Mucosa of descending colon (tissue), 3 donors: ENCODE measurements at regions not wholly inside any gene's neighbourhood (a gene's known extent, or its start where the extent isn't known, plus 50 kb on each side); places are given as distances from the start of the nearest gene placed in this dataset.

Source experiments
- ATAC-seq: fragments of 200-7000 bp; cut with Tn5 transposase; one replicate; pipeline ENCODE4 v1.9.1; 2020; ENCODE audit warnings: mild to moderate bottlenecking, moderate library complexity
- DNase-seq, 3 donors: peaks; one replicate each; pipeline ENCODE4 v3.0.0-alpha.2; 2020
- H3K36me3 ChIP-seq: fragments of 200-600 bp; one replicate; pipeline ENCODE4 v1.8.0; 2021; ENCODE audit warnings: low read depth, mild to moderate bottlenecking
- H3K4me1 ChIP-seq: fragments of 200-600 bp; one replicate; pipeline ENCODE4 v1.8.0; 2021; ENCODE audit warnings: low read depth, mild to moderate bottlenecking
- H3K4me3 ChIP-seq: fragments of 200-600 bp; one replicate; pipeline ENCODE4 v1.8.0; 2021; ENCODE audit warnings: mild to moderate bottlenecking
- H3K9me3 ChIP-seq: fragments of 200-600 bp; one replicate; pipeline ENCODE4 v1.8.0; 2021; ENCODE audit warnings: mild to moderate bottlenecking
- intact Hi-C, 2 donors: fragments of 100-400 bp; cut with DNase I in 1 of 2; cut with micrococcal nuclease in 1 of 2; formaldehyde crosslinking; loops; one replicate each; pipeline versions ENCODE4 v1.11.0 to v1.11.1; 2022; cut with DNase I, micrococcal nuclease
- TF ChIP-seq, protein P1 (sequence below): fragments of 200-600 bp; IDR thresholded peaks from one replicate; pipeline ENCODE4 v1.8.0; 2022; ENCODE audit warnings: antibody characterized with exemption, mild to moderate bottlenecking
- donor health status: DM: no; HTN: no; CAD: no; lungs with moderate emphysema.
- donor health status: DM: no; HTN: no; CAD: no.
- donor health status: DM: no; HTN: yes; CAD: no.

DNA sequence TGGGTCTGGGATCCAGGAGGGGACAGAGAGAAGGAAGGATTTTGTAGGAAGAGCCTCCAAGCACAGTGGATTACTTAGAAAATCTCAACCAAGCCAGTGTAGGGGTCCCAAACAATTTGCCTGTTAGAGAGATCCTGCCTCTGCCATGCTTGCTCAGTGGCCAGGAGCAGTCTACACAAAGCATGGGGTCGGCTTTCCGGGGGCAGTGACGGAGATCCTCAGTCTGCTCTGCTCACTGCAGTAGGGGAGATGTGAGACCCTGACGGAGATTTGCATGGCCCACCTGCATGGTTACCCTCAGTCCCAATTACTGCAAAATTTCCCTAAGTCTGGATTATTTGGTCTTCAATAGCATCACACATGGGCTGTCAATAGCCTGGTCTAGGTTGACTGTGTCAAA is 385.2 kb downstream of the CMPK2 start:
- intact Hi-C loops: no loop called here
- no peaks in the 10 kb centered on the region for H3K36me3 ChIP-seq
- no peaks in the 10 kb centered on the region for H3K9me3 ChIP-seq
- TF ChIP-seq, protein P1, sequence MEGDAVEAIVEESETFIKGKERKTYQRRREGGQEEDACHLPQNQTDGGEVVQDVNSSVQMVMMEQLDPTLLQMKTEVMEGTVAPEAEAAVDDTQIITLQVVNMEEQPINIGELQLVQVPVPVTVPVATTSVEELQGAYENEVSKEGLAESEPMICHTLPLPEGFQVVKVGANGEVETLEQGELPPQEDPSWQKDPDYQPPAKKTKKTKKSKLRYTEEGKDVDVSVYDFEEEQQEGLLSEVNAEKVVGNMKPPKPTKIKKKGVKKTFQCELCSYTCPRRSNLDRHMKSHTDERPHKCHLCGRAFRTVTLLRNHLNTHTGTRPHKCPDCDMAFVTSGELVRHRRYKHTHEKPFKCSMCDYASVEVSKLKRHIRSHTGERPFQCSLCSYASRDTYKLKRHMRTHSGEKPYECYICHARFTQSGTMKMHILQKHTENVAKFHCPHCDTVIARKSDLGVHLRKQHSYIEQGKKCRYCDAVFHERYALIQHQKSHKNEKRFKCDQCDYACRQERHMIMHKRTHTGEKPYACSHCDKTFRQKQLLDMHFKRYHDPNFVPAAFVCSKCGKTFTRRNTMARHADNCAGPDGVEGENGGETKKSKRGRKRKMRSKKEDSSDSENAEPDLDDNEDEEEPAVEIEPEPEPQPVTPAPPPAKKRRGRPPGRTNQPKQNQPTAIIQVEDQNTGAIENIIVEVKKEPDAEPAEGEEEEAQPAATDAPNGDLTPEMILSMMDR: no peak
- no peaks in the 10 kb centered on the region for H3K4me1 ChIP-seq
- DNase-seq: no peak
- ATAC-seq: no peak
- H3K4me3 ChIP-seq: no peak overlapping the region

DNA sequence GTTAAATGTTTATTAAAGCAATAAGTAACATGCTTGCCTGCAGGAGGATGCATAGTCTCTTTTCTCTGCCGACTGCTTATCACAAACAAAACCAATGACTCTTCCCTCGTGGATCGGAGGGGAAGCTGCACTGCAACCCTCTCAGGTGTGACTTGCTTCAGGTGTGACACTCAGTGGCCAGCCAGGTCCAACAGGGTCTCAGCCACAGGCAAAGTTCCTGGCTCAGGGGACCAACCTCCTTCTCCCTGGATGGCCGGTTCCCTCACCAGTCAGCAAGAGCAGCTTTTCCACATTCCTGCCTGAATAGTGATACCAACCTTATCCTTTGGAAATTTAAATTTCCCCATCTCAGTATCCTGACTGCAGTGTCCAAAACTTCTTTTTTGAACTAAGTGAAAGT is 383.5 kb downstream of the CMPK2 start:
- TF ChIP-seq, protein P1: no peak
- no peaks in the 10 kb centered on the region for H3K4me1 ChIP-seq
- ATAC-seq: no peak
- no peak overlapping the region for H3K4me3 ChIP-seq
- intact Hi-C loops: no loop called here
- DNase-seq: no peak
- H3K9me3 ChIP-seq: no peaks in the 10 kb centered on the region
- H3K36me3 ChIP-seq: no peaks in the 10 kb centered on the region

DNA sequence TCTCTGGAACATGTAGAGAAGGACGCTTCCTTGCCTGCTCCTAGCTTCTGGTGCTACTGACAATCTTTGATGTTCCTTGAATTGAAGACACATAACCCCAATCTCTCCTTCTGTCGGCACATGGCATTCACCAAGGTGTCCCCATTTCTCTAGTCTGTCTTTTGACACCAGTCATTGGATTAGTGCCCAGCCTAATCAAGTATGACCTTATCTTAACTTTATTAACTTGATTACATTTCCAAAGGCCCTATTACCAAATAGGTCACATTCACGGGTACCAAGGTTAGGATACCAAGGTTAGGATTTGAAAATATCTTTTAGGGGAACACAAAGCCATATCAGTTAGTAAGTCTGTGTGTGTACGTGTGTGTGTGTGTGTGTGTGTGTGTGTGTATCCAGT is 377.9 kb downstream of the CMPK2 start:
- Histone ChIP-seq H3K4me3 (no peak overlapping the region), H3K9me3 (no peaks in the 10 kb centered on the region), H3K4me1 (no peaks in the 10 kb centered on the region), H3K36me3 (no peaks in the 10 kb centered on the region)
- TF ChIP-seq, protein P1: no peak
- no peak for DNase-seq
- ATAC-seq: no peak
- intact Hi-C loops: no loop called here

DNA sequence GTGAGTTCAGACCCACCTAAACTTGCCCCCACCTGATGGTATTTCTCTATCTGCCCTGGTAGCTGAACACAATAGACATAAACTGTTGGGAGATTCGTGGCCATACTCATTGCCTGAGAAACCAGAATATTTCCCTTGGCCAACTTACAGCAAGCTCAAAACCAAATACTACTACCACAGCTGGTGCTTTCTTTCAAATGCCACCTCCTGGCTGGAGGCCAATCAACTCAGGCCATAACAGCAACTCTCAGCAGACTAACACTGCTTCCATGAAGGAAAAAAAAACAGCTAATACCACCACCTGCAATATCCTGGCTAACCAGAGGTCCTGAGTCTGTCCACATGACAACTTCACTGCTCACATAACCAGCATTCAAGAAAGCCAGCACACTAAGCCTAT is 373.1 kb downstream of the CMPK2 start:
- H3K36me3 ChIP-seq: no peaks in the 10 kb centered on the region
- H3K4me3 ChIP-seq: no peak overlapping the region
- intact Hi-C loops: no loop called here
- DNase-seq (peak in 1 of 3 donors; percentile 7), ATAC-seq (no peak)
- TF ChIP-seq, protein P1: no peak
- no peaks in the 10 kb centered on the region for H3K4me1 ChIP-seq
- no peaks in the 10 kb centered on the region for H3K9me3 ChIP-seq

DNA sequence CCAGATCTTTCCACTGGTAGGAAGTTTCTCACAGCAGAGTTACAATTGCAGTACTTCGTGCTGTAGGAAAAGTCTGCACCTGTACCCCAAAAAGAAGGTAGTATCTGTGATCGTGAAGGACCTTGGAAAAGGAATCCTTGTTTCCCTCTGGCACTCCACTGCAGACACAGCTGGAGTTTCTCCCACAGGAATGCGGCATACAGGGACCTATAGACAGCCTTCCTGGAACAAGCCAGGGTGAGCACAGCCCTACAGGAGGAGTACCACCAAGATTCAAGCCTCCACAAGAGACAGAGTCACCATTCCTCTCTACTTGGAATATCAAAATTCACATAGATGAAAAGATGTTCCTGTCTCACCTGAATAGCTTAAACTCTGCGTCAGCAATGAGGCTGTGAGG is 372.4 kb downstream of the CMPK2 start:
- DNase-seq (no peak), ATAC-seq (no peak)
- no peaks in the 10 kb centered on the region for H3K4me1 ChIP-seq
- TF ChIP-seq, protein P1: no peak
- no peak overlapping the region for H3K4me3 ChIP-seq
- no peaks in the 10 kb centered on the region for H3K36me3 ChIP-seq
- no peaks in the 10 kb centered on the region for H3K9me3 ChIP-seq
- intact Hi-C loops: no loop called here

DNA sequence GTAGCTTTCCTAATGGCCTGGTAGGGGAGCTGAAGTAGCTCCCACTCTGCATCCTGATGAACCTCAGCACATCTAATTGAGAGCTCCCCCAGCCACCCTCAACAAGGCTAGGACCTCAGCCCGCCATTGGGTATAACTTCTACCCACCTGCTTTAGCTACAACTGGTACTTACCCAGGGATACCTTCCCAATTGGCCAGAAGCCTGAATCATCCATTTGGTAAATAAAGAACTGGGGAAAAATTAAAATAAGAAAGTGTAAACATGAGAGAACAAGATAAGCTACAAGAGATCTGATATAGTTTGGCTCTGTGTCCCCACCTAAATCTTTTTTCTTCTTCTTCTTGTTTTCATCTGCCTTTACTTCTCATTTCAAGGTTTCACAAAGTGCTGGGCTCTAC is 372.0 kb downstream of the CMPK2 start:
- H3K9me3 ChIP-seq: no peaks in the 10 kb centered on the region
- no peak for ATAC-seq
- H3K4me1 ChIP-seq: no peaks in the 10 kb centered on the region
- intact Hi-C loops: no loop called here
- H3K4me3 ChIP-seq: no peak overlapping the region
- TF ChIP-seq, protein P1: no peak
- no peak for DNase-seq
- no peaks in the 10 kb centered on the region for H3K36me3 ChIP-seq
